M059J (cell line): ENCODE measurements at regions not wholly inside any gene's neighbourhood (a gene's known extent, or its start where the extent isn't known, plus 50 kb on each side); places are given as distances from the start of the nearest gene placed in this dataset.

ENCODE experiments used
- DNase-seq: peaks from one replicate; pipeline ENCODE4 v3.0.0-alpha.2; 2012; ENCODE audit warnings: low read depth

DNA sequence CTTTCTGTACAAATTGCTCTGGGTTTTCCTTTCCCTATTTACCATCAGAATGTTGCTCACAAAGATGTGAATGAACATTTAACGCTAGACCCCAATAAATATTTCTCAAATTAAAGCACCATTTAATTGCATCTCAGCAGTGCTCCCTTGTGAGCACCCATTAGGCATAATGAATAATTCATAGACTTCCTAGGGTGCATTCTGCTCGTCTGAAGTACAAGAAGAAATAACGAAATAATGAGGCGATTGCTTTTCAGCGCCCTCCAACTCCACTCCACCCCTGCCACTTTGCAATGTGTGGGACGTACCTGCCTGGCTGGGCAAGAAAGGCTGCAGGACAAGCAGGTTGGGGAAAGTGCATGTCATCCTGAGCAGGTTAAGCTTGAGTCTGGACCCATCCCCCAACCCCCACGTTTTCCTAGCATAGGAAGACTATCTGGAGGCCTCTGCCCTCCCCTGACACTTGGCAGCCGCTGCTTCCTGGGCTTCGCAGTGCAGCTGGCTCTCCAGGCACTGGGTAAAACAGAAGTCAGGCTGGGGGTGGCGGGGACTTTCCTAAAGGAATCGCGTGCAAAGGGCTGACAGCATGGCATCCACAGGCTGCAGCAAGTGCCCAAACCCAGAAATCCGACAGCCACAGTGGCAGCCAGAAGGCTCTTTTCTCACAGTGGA is 253.7 kb downstream of the DUSP6 start:
- DNase-seq: peak; percentile 73

DNA sequence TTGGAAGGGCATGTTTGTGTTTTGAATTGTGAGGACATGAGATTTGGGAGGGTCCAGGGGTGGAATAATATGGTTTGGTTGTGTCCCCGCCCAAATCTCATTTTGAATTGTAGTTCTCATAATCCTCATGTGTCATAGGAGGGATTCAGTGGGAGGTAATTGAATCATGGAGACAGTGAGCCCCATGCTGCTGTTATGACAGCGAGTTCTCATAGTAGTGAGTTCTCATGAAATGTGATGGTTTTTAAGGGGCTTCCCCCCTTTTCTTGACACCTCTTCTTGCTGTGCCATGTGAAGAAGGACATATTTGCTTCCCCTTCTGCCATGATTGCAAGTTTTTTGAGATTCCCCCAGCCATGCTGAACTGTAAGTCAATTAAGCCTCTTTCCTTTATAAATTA is 260.0 kb downstream of the DUSP6 start:
- no peak for DNase-seq

DNA sequence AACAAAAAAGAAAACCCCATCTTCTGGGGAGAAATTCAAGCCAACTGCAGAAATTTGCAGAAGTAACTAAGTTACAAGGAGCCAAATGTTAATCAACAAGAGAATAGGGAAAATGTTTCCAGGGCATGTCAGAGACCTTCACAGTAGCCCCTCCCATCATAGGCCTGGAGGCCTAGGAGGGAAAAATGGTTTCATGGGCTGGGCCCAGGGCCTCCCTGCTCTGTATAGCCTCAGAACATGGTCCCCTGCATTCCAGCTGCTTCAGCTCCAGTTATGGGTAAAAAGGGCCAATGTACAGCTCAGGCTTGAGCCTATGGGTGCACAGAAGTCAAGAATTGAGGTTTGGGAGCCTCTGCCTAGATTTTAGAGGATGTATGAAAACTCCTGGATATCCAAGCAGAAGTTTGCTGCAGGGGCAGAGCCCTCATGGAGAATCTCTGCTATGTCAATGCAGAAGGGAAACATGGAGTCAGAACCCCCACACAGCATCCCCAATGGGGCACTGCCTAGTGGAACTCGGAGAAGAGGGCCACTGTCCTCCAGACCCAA is 260.9 kb downstream of the DUSP6 start:
- DNase-seq: no peak

- no peak for DNase-seq
These were observed 263.0 kb downstream of the DUSP6 start for GRCh38 chr12:89089264-89089663.

- DNase-seq: no peak
These were observed 264.4 kb downstream of the DUSP6 start for GRCh38 chr12:89087876-89088275.

- DNase-seq: no peak
These were observed 265.0 kb downstream of the DUSP6 start for GRCh38 chr12:89087149-89087825.

GRCh38 chr12:89085421-89085820 is 266.9 kb downstream of the DUSP6 start:
- no peak for DNase-seq

DNA sequence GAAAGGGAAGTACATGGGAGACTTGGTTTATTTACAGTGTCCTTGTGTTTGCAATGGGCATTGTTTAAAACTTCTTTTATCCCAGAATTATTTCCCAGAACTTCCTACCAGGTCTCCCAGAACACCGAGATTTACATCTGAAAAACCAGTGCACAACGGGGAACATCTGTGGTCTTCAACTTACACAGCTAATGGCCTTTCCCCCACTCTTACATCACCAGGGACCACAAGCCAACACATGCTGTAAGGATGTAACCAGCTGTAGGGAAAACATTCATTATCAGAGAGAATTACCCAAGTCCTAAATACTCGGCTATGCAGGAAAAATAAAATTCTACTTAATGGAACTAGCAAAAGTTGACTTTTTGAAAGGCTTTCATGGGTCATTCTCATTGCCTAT is 267.6 kb downstream of the DUSP6 start:
- DNase-seq: no peak

DNA sequence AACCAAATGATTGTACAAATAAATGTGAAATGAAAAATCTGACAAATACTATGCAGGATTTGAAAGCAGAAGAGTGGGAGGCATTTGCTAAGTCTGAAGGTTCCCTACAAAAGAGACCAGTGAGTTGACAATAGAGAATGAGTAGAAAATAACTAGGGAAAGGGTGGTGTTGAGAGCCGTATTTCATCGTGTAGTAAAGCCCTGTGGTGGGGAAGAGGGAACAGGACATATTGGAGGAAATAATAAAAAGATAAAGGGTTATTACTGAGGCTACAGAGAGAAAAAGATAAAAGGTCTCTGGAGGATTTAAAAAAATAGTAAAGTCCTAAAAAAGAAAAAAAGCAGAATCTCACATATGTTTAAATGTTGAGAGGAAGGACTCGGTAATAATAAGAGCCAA is 268.8 kb downstream of the DUSP6 start:
- DNase-seq: no peak

GRCh38 chr12:89082370-89082753 is 269.9 kb downstream of the DUSP6 start:
- DNase-seq: no peak

DNA sequence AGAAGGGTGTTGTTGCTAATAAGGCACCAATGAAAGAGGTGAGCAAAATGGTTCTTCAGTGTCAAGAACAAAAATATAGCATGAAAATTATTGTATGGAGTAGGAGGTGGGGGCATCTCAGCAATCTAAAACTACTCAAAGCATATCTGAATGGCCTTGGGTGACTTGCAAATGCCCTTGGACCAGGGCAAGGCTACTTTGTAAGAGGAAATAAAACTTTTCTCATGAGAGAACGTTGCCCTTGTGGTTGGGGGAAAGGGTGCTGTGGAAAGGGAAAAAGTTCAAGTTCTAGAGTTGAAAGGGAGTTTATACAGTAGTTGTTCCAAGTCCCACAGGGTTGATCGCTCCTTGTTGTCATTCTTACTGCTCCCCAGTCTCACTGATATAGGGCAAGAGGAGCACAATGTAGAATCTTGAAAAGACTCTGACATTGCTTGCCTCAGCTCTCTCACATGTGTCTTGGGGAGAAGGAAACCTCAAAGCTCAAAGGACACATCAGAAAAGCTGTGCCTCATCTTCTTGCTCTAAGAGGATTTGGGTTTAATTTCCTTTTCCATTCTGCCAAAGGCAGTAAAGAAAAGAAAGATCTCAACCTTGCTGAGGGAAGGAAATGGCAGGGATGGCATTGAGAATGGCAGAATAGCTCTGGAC is 270.5 kb downstream of the DUSP6 start:
- DNase-seq: no peak

DNA sequence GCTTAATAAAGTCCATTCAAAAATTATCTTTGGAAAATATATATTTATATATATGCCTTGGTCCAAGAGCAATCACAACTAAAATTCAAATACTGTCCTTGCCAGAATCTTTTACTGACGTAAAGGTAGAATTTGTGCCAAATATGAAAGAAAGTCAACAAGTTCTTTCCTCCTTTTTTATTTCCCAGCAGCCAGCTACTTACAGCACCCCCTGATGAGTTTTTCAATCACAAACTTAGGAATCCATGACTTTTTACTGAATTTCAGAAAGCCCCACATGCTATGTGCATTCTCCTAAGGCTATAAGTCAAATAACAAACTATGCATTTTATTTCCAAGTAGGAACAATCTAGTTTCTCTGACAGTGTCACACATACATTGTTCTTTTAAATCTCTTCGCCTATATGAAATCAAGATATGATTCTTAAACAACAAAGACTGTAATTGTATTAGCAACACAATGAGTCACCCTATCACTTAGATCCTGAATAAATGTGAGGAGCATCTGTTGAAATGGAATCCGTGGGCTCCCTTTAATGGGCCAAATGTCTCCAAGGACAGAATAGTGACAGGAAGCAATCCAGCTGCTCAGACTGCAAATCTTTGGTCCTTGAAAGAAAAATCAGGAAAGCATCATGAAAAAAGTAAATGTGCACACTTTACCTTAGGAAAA is 271.4 kb downstream of the DUSP6 start:
- DNase-seq: no peak

DNA sequence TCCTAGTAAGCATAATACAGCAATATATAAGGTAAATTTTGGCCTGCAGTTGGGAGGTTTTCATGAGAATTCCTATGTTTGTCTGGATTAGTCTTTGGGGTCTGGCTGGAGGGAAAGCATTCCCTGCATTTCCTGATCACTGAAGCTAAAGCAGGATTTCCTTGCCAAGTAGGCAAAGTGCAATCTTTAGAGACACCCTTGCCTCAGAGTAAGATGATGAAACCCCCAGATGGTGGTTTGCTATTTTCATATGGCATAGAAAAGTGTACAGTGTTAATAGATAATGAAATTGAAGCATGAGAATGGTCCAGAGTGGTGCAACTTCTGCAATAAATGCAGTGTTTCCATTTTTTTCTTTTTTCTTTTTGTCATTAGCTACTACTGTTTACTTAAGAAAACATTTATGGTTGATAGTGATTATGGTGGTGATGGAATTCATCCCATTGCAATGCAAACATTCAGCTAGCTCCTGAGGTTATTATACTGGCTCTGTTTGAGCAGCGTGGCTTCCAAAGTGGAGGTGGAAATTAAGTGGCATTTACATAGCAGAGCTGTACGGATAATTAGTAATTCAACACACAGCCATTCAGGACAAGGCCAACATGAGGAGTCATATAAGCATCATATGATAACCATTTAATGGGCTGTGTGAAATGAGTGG is 276.3 kb downstream of the DUSP6 start:
- no peak for DNase-seq

DNA sequence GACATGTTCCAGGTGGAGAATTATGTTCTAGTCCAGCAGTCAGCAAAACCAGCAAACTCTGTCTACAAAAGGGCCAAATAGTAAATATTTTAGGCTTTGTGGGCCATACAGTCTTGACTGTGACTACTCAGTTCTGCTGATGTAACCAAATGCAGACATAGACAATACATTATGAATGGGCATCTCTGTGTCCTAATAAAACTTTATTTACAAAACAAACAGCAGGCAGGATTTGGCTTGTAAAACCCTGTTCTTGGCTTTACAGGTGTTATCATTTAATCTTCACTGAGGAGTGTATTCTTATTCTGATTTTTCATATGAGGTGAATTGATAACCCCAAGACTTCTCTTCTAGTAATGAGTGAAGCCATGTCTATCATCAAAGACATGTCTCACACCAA is 278.6 kb downstream of the DUSP6 start:
- no peak for DNase-seq

- DNase-seq: peak; percentile 68
These were observed 279.3 kb downstream of the DUSP6 start for GRCh38 chr12:89073027-89073398.

- no peak for DNase-seq
These were observed 279.8 kb downstream of the DUSP6 start for GRCh38 chr12:89072294-89073026.

DNA sequence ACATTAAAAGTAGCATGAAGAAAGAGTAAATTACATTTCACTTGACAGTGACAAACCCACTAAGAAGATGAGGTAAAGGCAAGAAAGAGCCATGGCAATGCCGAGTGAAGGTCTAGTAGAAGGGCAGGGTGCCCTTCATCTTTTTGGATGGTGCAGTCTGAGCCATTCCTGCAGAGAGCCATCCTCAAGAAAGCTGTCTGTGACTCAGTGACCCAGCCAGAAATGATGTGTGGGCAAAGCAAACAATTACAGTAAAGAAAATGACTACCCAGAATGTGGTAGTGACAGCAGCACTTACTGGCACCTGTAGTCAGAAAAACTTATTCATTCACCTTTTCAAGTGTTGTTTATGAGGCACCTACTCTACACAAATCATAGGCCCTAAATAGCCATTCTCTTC is 281.7 kb downstream of the DUSP6 start:
- no peak for DNase-seq

DNA sequence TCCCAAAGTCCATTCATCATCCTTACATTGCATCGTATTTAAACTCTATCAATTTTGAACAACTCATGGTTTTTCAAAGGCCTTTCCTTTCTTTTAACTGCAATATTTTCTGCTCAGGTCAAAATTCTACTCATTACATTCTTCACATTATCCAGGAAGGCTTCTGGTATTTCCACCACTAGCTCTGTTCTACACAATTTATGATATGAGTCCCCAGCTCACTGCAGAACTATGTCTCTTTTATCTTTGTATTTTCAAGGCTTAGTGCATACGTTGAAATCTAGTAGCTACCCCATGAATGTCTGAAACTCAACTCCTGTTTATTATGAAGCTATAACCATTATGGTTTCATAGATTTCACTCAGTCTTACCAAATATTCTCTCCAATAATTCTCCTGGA is 282.9 kb downstream of the DUSP6 start:
- DNase-seq: no peak

- peak; percentile 94 for DNase-seq
These were observed 284.7 kb downstream of the DUSP6 start for GRCh38 chr12:89067421-89068187.

GRCh38 chr12:89064780-89065179 is 287.5 kb downstream of the DUSP6 start:
- peak; percentile 96 for DNase-seq
